SW480 (cell line): ENCODE measurements at regions not wholly inside any gene's neighbourhood (a gene's known extent, or its start where the extent isn't known, plus 50 kb on each side); places are given as distances from the start of the nearest gene placed in this dataset.
"Not testable (repeated sequence)": the region's sequence is repeated elsewhere in the genome, so short reads cannot be mapped to it uniquely, and the experiment has no call there.

Experiments
- DNase-seq: peaks from one replicate; pipeline ENCODE4 v3.0.0-alpha.2; 2016; ENCODE audit warnings: low spot score

DNA sequence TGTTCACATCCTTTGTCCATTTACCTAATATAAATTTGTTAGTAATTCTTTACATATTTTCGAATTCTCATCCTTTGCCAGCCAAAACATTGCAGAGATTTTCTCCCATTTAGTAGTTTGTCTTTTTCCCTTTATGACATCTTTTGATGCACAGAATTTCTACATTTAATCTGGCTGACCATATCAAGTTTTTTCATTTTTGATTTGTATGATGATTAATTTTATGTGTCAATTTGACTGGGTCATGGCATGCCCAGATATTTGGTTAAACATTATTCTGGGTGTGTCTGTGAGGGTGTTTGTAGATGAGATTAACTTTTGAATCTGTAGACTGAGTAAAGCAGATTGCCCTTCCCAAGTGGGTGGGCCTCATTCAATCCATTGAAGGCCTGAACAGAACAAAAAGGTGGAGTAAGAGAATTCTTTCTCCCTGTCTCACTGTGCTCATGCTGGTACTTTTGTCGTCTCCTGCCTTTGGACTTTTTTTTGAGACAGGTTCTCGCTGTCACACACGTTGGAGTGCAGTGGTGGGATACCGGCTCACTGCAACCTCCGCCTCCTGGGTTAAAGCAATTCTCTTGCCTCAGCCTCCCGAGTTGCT, 72.1 kb upstream of the EPB41L1 start:
- DNase-seq, result no peak

DNA sequence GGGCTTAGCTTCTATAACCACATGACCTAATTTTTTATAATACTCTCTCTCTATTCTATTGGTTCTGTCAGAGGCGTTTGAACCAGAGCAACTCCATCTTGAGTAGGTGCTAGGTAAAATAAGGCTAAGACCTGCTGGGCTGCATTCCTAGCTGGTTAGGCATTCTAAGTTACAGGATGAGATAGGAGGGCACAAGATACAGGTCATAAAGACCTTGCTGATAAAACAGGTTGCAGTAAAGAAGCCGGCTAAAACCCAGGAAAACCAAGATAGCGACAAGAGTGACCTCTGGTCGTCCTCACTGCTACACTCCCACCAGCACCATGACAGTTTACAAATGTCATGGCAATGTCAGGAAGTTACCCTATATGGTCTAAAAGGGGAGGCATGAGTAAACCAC, 71.3 kb upstream of the EPB41L1 start:
- not testable (repeated sequence) for DNase-seq

DNA sequence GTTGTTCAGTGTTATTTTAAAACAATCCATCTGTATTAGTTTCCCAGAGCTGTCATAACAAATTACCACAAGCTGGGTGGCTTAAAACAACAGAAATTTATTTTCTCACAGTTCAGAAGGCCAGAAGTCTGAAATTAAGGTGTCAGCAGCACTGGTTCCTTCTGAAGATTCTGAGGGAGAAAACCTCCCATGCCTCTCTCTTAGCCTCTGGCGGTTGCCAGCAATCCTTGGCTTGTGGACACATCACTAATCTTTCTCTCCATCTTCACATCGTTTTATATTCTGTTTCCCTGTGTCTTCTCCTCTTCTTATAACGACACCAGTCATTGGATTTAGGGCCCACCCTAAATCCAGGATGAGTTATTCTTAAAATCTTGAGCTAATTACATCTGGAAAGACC, 70.2 kb upstream of the EPB41L1 start:
- no peak for DNase-seq

DNA sequence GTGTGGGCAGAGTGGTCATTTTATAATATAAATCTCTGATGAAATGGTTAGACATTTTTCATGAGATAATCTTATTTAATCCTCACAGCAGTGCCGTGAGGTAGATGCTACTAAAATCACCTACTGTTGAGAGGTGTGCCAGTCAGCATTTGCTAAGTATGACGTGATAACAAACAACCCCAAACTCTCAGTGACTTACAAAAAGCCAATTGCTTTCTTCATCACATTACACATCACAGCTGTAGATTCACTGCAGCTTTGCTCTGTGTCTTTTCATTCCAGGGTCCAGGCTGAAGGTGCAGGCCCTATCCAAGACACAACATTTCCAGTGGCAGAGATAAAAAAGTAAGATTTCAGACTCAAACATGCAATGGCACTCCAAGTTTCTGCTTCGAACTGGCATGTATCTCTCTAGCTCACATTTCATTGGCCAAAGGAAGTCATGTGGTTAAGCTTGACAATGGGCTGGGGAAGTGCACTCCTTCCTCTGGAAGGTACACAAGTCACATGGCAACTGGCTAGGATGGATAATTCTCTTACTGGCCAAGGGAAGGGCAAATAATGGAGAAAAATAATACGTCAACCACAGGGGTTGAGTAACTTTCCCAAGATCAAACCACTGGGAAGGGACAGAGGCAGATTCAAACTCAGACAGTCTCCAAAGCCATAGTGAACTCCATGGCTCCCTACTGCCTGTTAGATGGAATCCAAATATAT, 69.5 kb upstream of the EPB41L1 start:
- peak; percentile 95 for DNase-seq

DNA sequence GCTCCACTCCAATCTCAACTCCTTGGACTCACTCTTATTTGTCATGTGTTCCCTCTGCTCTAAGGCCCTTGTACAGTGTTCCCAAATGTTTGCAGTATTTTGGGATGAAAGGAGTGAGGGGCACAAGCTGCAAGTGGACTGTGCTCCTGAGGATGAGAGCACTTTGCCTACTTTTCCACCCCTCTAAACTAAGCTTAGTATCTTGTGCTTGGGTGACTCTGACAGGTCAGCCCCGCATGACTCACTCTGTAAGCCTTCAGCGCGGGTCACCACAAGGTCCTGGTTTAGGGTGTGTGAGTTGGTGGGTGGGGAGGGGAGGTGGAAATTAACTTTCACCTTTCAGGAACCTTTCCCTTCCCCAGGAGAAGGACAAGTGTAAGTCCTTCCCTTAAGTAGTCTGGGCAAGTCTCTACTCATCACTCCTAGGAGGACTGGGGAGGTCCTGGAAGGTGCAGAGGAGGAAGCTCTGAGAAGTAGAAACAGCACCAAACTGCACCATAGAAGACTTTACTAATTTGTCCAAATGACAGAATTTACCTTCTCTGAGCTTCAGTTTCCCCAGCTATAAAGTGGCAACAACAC, 68.8 kb upstream of the EPB41L1 start:
- DNase-seq, result peak; percentile 99

DNA sequence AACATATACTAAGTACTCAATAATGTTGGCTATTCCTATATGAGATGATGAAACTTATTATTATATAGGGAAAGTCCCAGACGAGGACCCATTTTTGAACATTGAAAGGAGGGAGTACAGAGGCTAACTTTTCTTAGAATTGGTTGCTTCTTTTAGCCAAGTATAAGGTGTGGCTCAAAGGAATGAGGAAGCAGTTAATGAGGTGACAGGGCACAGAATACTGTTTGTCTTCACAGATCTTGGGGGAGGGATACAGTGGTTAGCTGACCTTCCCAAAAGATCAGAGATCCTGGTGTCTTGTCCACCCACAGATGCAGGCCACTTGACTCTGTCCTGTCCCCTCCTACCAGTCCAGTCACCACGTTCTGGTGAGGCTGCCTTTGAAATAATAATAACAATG, 67.8 kb upstream of the EPB41L1 start:
- DNase-seq, result peak; percentile 98

DNA sequence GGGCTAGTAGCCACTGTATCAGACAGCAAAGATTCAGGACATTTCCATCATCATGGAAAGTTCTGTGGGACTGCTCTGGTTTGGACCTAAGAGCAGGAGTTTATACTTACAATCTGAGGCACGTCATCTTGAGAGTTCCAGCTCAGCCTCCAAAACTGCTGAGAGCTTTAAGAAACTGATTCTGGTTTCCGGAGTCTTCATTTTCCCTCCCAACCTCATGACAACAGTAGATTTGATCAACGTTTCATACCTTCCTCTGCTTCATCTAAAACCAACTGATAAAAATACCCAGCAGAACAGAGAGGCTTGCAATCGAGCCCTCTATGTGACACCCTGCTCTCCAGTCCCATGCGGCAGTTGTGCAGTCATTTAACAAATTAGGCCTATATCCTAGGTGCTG, 64.3 kb upstream of the EPB41L1 start:
- no peak for DNase-seq

DNA sequence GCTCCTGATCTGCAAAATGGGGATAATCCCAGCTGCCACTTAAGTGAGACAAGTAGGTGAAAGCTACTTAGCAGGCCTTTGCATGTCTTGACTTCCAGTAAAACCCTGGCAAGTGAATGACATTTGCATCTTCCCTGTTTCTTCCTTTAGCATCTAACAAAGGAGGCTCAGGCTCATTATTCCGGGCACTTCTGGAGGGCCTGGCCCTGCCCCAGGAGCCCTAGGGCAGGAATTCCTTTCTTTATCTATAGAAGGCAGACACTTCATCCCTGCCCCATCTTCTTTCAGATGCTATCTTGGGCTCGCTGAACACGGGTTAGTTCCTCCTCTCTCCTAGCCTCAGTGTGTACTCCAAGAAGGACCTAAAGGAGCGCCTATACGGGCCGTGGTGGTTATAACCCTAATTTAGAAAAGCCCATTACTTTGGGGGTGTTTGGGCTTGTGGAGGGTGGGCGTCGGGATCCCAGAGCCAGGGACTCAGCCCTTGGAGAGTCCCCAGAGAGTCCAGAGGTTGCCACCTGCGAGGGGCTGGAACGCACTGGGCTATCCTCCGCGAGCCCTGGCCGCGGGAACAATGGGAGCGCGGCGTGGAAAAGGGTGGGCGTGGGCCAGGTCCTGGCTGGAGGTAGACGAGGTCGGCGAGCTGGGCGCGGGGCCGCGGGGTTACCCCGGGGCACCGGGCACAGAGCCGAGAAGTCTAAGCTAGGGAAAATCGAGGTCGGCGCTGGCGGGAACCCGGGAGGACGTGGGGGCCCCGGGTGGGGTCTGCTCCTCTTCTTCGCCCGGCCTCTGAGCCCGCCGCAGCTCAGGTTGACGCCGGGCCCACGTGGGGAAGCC, 62.8 kb upstream of the EPB41L1 start:
- no peak for DNase-seq

DNA sequence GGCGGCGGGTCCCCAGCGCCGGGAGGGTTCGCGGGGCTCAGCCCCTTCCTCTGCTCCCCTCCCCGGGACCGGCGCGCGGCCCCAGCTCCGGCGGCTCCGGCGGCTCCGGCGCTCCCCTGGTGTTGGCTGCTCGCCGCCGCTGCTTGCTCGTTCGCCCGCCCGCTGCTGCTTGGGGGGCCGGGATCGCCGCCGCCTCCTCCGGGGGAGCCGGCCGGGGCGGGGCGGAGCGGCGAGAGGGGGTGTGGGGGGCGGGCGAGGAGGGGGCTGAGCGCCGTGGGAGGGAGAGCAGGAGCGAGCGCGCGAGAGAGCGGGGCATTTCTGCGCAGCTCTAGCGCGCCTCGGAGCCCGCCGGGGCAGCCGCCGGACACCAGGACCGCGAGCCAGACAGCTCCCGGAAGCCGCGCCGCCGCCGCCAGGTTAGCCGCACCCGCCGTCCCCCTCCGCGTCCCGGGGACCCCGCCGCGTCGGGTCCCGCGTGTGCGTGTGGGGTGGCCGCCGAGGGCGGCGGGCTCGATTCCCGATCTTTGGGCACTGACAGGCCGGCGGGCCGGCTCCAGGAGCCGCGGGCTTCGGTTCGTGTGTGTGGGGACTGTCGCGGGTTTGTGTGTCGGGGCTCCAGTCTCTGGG, 62.0 kb upstream of the EPB41L1 start:
- peak; percentile 64 for DNase-seq

DNA sequence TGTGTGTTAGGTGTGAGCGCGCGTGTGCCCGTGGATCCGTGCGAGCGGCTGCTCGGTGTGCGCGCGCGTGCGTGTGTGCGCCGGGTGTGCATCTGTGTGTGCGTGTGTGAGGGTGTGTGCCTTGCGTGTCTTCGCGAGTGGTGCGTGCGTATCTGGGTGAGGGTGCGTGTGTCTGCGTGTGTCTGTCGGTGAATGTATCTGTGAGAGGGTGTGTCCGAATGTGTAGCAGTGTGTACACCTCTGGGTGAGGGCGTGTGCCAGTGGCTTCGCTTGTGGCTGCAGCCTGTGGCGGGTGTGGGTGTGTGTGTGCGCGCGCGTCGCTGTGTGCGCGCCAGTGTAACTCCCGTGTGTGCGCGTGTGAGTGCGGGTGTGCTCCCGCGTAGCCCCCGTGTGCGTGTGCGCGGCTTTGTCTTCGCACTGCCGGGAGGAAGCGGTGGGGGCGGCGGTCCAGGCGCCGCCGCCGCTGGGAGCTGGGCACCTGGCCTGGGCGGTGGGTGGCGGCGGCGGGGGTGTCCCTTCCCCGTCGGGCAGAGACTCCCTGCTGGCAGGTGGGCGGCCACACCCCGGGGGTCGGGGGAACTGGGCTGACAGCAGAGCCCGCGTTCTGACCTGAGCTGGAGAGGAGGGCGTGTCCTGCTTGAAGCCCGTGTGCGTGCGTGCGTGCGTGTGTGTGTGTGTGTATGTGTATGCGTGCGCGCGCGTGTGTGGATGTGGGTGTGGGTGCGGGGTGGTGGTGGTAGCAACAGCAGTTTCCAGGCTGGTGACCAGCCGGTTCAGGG, 61.3 kb upstream of the EPB41L1 start:
- DNase-seq, result peak; percentile 80

DNA sequence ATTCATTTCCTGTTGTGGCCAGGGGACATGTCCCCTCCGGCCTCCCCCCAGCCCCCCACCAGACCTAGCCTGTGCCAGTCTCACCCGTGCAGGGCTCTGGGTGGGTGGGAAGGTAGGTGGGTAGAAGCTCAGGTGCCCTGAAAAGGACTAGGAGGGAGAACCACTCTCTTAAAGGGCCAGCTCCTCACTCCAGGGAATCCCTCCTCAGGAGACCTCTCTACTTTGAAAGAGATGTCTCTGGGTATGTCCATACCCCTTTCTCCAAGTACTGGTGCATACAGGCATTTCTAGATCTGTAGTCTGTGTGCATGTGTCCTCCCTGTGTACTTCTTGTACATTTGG, 60.8 kb upstream of the EPB41L1 start:
- DNase-seq, result peak; percentile 67

DNA sequence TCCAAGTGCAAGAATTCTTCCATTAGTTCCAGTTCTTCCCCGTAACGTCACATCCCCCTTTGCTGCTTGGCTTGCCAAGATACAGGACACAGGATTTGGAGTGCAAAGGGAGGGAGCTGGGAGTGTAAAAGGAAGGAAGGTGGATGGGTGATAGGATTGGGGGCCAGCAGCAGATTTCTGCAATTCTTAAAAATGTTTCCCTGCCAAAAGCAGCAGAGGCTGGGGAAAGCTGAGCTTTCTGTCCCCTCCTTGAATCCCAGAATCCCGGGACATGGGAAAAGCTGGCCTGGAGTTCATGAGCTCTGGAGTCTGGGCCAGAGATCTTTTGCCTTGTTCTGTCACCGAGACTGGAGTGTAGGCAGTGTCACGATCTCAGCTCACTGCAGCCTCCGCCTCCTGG, 60.0 kb upstream of the EPB41L1 start:
- no peak for DNase-seq

DNA sequence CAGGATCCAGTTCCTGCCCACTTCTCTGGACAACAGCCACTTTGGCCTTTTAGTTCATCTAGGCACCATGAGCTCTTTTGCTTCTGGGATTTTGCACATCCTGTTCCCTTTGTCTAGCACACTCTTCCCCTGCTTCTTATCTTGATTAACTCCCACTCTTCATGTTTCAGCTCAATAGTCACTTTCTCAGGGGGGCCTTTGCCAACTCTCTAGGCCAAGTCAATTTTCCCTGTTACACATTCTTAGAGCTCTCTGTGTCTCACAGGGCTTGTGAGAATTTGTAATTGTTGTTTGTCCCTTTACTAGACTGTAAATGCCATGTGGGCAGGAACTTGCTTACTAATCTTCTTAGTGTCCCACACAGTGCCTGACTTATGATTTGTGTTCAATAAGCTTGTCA, 58.1 kb upstream of the EPB41L1 start:
- DNase-seq, result no peak

DNA sequence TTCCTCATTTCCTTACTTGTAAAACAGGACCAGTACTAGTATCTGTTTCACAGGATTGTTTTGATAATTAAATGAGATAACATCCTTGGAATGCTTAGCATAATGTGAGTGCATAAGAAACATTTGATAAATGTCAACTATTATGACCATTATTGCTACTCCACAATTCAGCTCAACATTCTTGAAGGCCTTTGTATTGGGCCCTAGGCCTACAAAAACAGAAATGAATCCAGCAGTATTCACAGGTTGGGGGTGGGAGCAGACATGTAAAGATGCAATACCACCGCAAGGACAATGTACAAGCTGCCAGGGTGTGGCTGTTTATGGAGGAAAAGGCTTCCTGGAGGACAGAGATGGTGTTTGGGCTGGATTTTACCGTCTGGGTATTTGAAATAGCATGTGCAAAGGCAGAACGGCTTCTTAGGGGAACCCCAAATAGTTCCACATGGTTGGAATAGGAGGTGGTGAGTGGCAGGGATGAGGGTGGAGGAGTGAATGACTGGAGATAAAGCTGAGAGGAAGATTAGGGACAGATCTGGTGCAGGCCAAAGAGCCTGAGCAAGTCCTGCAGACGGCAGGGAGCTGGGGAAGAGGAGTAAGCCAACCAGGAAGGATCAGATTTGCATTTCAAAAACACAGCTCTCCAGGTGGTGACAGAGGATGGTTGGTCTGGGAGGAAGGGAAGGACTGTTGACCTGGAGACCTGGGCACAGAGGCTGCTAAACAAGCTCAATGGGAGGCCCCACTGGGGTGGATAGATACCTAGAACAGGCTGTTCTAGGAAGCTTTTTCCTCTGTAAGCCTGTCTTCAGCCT, 57.0 kb upstream of the EPB41L1 start:
- DNase-seq, result peak; percentile 55

DNA sequence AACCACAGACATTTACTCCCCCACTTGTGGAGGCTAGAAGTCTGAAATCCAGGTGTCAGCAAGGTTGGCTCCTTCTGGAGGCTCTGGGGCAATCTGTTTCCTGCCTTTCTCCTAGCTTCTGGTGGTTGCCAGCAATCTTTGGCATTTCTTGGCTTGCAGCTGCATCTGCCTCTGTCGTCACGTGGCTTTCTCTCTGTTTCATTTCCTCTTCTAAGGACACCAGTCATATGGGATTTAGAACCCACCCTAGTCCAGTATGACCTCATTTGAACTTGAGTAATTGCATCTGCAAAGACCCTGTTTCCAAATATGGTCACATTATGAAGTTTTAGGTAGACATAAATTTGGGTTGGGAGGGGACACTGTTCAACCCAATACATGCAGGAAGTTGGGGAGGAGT, 56.2 kb upstream of the EPB41L1 start:
- DNase-seq, result no peak

DNA sequence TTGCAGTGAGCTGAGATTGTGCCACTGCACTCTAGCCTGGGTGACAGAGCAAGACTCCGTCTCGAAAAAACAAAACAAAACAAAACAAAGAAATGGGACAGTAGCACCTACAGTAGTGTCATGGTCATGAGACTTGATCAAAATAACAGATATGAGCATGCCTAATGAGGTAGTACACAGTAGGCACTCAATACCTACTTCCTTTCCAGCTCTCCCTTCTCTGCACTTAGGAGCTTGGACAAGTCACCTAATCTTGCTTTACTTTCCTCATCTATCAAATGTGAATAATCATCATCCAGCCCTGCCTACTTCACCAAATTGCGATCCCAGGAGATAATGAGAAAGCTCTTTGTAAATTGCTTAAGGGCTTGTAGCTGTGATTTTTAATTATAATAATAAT, 55.4 kb upstream of the EPB41L1 start:
- no peak for DNase-seq

DNA sequence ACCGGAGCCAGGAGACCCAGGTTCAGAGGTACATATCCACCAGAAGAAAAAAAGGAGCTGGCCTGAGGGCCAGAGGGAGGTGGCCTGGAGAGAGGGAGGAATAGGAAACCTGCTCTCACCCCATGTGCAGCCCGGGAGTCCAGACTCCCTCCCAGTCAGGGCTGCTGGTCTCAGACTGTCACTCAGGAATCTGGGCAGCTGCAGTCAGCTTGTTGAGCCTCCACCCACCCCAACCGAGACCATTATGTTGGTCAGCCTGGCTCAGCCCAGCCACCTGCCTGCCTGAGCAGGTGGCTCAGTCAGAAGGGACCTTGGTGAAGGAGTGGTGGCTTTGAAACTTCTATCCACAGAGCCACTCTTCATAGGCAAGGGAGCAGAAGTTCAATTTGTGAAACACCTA, 53.3 kb upstream of the EPB41L1 start:
- peak; percentile 63 for DNase-seq

DNA sequence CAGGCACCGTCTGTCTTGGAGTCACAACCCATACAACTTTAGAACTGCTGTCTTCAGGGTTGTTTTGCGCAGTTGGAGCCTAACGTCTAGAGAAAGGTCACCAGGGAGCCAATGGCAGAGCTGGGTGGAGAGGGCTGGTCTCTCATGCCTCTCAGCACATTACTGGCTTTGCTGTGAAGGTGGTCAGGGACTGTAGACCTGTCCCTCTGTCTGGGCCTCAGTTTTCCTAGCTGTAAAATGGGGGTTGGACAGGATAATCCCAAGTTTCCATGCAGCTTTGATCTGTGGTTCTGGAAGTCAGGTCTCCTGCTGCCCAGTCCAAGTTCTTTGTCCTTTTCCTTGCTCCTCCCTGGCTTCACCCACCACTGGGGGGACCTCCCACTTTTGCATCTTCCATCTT, 52.2 kb upstream of the EPB41L1 start:
- no peak for DNase-seq

DNA sequence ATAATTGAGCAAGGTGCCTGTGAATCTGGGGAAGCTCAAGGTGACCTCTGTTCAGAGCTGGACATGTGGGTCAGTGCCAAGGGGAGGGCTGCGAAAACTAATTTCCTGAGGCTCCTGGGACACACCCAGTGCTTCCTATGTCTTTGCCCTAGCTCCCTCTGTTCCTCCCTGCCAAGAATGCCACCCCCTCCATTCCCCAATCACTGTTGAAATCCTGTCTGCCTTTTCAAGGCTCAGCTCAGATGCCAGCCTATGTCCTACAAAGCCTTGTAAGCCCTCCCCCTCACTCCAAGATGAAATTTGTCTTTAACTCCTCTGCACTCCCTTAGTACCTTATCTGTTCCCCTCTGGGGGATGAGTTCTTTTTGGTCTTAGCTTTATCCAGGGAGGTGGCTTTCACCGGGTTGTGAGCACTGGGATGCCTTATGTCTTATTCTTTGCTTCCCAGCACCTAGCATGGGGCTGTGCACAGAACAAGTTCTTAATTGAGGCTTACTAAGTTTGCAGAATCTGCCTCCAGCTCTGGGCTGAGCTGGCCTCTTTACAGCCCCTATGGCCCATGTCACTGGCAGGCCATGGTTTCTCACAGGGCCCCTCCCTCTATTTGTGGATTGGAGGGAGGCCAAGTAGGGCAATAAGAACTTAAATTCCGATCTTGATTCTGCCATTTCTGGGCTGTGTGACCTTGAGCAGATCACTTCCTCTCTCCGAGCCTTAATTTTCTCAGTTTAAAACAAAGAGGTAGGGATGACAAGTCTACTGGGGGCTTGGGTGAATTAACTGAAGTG, 51.5 kb upstream of the EPB41L1 start:
- DNase-seq, result no peak

DNA sequence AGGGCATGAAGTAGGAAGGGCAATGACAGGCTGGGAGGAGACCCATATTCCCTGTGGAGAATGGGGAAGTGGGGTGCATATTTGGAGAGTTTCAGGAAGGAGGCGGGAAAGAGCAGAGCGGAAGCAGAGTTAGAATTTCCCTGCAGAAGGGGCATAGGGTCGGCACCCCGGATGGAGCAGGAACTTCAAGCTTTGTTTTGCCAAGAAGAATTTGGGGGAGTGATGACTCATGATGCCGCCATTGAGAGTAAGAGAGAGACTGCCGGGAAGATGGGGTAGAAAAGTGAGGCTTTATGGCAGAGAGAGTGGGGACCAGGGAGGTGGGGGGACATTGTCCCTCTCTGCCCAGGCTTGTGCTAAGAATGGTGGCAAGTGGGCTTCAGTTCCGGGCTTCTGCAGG, 50.3 kb upstream of the EPB41L1 start:
- DNase-seq, result no peak
